ENCODE measurements at regions not wholly inside any gene's neighbourhood (a gene's known extent, or its start where the extent isn't known, plus 50 kb on each side); places are given as distances from the start of the nearest gene placed in this dataset.

- CTCF ChIA-PET: no interaction called here
Observed at GRCh38 chr16:13697568-13697967, 222.4 kb upstream of the ERCC4 start.

DNA sequence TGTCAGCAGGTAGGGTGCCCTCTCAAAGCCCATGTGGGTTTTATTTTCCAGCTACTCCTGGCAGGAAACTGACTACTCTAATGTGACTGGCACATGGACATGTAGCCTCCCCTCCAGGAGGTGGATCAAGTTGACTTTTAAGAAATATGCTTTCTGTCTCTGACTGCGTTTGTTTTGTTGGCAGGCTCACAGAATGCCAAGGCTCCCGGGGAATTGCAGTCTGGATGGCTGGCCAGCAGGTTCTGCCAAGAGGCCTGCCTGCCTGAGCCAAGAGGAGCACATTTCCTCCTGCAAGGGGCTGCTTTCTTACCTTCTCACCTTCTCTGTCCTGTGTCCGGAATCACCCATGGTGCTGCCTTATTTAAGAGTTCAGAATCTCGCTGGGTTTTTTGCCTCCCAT is 217.3 kb upstream of the ERCC4 start:
- H3K36me3 ChIP-seq (ENCODE audit: control insufficient read depth, insufficient read depth, low read length): no peaks in the 10 kb centered on the region
- TF ChIP-seq, protein P1, sequence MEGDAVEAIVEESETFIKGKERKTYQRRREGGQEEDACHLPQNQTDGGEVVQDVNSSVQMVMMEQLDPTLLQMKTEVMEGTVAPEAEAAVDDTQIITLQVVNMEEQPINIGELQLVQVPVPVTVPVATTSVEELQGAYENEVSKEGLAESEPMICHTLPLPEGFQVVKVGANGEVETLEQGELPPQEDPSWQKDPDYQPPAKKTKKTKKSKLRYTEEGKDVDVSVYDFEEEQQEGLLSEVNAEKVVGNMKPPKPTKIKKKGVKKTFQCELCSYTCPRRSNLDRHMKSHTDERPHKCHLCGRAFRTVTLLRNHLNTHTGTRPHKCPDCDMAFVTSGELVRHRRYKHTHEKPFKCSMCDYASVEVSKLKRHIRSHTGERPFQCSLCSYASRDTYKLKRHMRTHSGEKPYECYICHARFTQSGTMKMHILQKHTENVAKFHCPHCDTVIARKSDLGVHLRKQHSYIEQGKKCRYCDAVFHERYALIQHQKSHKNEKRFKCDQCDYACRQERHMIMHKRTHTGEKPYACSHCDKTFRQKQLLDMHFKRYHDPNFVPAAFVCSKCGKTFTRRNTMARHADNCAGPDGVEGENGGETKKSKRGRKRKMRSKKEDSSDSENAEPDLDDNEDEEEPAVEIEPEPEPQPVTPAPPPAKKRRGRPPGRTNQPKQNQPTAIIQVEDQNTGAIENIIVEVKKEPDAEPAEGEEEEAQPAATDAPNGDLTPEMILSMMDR (IDR thresholded peaks at IDR 0.05; ENCODE audit: insufficient read depth, low read depth, low read length): no peak
- no peak for DNase-seq (ENCODE audit: low read depth)
- no peaks in the 10 kb centered on the region for H3K27me3 ChIP-seq (ENCODE audit: control insufficient read depth, insufficient read depth, low read length)
- POLR2A ChIA-PET: no interaction called here
- CTCF ChIA-PET: no interaction called here
- H3K4me3 ChIP-seq (ENCODE audit: low read depth, low read length): no peak overlapping the region

More at GRCh38 chr16:13697568-13697967, 222.4 kb upstream of the ERCC4 start:
- H3K4me3 ChIP-seq (ENCODE audit: low read depth, low read length): no peak overlapping the region
- TF ChIP-seq, protein P1 (IDR thresholded peaks at IDR 0.05; ENCODE audit: insufficient read depth, low read depth, low read length): no peak
- no peaks in the 10 kb centered on the region for H3K36me3 ChIP-seq (ENCODE audit: control insufficient read depth, insufficient read depth, low read length)
- POLR2A ChIA-PET: no interaction called here
- no peaks in the 10 kb centered on the region for H3K27me3 ChIP-seq (ENCODE audit: control insufficient read depth, insufficient read depth, low read length)
- DNase-seq (ENCODE audit: low read depth): no peak

DNA sequence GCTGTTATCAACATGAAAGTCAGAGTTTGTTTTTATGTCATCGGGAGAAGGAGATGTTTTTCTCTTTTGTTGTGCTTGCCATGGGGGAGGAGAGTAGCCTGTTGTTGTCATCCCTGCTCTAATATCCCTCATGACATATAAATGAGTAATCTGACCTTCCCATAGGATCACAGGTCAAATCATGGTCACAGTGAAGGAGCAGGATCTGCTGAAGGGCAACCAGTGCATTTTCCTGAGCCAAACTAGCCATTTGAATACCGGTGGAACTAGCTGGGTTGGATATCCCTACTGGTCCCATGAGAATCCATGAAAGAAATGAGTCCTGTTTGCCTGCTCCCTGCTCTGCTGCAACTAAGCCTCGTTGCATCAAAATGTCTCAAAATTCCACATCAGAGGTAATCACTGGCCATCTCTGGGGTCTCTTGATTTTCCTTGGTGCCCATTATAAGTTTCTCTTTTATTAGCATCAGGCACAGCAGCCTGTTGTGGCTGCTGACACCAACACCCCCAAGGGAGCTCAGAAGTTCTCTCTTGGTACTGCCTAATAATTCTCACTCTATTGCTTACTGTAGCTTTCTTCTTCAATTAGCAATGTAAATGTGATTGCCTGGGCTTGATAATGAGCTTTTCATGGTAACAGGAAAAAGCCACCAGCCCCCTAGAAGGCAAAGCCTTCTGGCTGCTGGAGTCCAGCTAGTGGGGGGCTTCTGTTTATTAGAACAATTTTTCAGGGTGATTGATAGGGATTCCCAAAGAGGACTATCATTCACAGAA is 211.4 kb upstream of the ERCC4 start:
- Histone ChIP-seq H3K4me3 (ENCODE audit: low read depth, low read length) (no peak overlapping the region), H3K36me3 (ENCODE audit: control insufficient read depth, insufficient read depth, low read length) (no peaks in the 10 kb centered on the region), H3K27me3 (ENCODE audit: control insufficient read depth, insufficient read depth, low read length) (no peaks in the 10 kb centered on the region)
- no peak for DNase-seq (ENCODE audit: low read depth)
- TF ChIP-seq, protein P1 (IDR thresholded peaks at IDR 0.05; ENCODE audit: insufficient read depth, low read depth, low read length): no peak
- CTCF ChIA-PET: interaction anchor here (0.6 kb wide), 1 partner anchor 720 kb away, joined by 3 read pairs; no protein-coding TSS in a partner anchor
- POLR2A ChIA-PET: no interaction called here

DNA sequence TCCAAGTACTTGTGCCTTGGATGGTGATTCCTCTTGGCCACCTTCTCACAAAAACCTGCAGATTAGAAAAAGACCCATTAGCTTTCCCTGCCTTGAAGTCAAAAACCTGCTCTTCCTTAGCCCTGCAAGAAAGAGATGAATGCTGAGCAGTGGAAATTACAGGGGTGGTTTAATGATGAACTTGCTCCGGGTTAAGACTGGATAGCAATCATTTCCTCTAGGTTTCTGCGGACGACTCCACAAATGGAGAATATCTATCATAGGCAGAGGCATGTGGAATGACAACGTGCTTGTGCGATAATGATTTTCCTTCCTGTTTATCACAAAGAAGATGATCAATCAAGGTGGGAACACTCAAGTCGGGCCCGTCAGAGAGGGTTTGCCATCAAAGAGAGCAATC is 201.2 kb upstream of the ERCC4 start:
- ChIA-PET POLR2A (no interaction called here), CTCF (no interaction called here)
- no peaks in the 10 kb centered on the region for H3K36me3 ChIP-seq (ENCODE audit: control insufficient read depth, insufficient read depth, low read length)
- TF ChIP-seq, protein P1 (IDR thresholded peaks at IDR 0.05; ENCODE audit: insufficient read depth, low read depth, low read length): no peak
- no peaks in the 10 kb centered on the region for H3K27me3 ChIP-seq (ENCODE audit: control insufficient read depth, insufficient read depth, low read length)
- H3K4me3 ChIP-seq (ENCODE audit: low read depth, low read length): no peak overlapping the region
- no peak for DNase-seq (ENCODE audit: low read depth)

DNA sequence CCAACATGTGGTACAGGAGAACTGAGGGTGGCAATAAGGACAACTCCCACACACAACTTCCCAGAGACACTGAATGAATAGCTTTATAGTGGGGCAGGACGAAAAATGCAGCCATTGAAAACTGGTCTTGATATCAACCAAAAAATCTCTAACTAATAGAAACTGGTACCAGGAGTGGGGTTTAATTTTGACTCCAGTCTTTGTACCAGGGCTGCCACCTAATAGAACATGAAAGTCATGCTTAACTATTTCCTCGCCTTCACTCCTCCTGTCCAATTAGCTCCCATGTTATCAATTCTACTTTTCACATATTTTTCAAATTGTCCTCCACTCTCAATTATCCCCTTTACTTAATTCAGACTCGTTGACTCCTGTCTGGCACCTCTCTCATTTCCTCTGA is 192.0 kb upstream of the ERCC4 start:
- H3K27me3 ChIP-seq (ENCODE audit: control insufficient read depth, insufficient read depth, low read length): no peaks in the 10 kb centered on the region
- no peak overlapping the region for H3K4me3 ChIP-seq (ENCODE audit: low read depth, low read length)
- TF ChIP-seq, protein P1 (IDR thresholded peaks at IDR 0.05; ENCODE audit: insufficient read depth, low read depth, low read length): no peak
- ChIA-PET CTCF (no interaction called here), POLR2A (no interaction called here)
- H3K36me3 ChIP-seq (ENCODE audit: control insufficient read depth, insufficient read depth, low read length): no peaks in the 10 kb centered on the region
- DNase-seq (ENCODE audit: low read depth): no peak
